HG02885 (cell line): ENCODE measurements at regions not wholly inside any gene's neighbourhood (a gene's known extent, or its start where the extent isn't known, plus 50 kb on each side); places are given as distances from the start of the nearest gene placed in this dataset.
"Not testable (repeated sequence)": the region's sequence is repeated elsewhere in the genome, so short reads cannot be mapped to it uniquely, and the experiment has no call there.

ENCODE experiments used
- ATAC-seq: cut with Tn5 transposase; IDR thresholded peaks from one replicate; pipeline ENCODE4 v1.9.1; 2021; ENCODE audit warnings: mild to moderate bottlenecking; ENCODE audit not compliant: unreplicated experiment, poor library complexity

DNA sequence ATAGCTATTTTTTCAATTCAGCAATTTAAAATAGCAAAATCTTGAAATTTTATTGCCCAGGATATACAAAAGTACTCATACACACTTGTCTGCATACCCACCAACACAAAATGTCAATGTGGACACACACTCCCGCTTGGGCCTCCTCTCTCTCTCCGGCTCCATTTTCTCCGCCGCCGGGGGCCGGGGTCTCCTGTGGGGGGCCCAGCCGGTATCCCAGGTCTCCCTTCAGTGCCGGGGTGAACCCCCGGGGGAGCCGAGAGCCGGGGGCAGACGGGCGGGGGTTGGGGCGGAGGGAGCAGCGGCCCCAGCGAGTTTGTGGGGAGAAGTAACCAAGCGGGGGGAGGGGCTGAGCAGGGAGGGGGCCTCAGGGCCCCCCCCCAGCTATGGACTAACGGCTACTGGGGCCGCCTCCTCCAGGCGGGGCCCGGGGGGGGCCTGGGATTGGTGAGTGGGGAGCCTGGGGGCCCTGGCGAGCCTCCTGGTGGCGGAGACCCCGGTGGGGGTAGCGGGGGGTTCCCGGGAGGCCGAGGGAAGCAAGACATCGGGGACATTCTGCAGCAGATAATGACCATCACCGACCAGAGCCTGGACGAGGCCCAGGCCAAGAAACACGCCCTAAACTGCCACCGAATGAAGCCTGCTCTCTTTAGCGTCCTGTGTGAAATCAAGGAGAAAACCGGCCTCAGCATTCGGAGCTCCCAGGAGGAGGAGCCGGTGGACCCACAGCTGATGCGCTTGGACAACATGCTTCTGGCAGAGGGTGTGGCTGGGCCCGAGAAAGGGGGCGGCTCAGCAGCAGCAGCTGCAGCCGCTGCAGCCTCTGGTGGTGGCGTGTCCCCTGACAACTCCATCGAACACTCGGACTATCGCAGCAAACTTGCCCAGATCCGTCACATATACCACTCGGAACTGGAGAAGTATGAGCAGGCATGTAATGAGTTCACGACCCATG is 56.6 kb downstream of the CHST2 start:
- not testable (repeated sequence) for ATAC-seq

DNA sequence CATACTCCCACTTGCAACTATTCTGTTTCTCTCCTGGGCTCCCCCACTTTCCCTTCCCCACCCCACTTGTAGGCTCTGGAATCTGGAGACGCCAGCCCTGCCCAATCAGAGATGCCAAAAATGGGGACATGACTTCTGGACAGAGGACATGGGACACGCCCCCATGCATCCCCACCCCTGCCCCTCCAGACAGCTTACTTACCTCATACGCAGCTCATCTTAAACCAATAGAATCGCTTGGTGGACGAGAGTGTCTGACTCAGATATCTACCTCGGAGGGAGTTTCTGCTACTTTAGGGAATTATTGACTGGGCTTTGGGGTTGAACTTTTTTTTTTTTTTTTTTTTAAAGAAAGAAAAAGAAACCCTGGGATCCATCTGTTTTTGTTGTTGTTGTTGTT is 58.4 kb downstream of the CHST2 start:
- peak; percentile 70 for ATAC-seq

DNA sequence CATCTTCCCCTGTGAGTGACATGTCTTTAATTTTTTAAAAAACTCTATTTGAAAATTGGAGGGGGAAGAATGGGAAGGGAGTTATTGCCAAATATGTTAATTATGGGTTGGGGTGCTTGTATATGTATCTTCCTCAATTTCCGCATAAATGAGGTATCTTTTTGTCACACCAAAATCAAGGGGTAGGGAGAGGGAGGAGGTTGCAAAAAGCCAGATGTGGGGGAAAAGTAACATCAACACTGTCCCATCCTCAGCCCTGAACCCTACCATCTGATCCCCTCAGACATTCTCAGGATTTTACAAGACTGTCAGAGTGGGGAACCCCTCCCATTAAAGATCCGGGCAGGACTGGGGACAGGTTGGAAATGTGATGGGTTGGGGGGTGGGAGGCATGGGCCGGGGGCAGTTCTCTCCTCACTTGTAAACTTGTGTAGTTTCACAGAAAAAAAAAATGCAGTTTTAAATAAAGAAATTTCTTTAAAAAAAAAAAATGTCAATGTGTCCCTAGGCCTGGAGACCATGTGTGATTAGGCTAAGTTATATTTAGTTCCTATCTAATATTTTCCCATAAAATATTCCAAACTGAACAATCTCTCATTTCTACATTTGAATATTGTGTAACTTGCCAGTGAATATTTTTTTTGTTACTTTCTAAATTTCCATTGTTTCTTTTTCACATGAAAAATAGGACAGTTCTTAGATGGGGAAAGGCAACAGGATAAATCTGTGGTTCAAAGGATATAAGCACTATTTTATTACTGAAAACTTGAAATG is 59.4 kb downstream of the CHST2 start:
- not testable (repeated sequence) for ATAC-seq

DNA sequence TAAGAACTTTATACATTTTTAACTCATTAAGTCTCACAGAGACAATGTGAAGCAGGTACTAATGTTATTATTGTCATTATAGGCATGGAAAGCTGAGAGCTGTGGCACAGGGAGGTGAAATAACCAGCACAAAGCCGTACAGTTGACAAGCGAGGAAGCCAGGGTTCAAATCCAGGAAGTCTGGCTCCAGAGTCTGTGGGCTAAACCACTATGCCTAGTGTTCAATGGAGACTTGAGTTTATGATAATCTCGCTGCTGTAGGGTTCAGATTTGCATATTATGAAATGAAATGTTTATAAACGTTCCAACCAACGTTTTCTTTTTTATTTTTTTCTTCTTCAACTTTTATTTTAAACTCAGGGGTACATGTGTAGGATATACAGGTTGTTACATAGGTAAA is 60.0 kb downstream of the CHST2 start:
- ATAC-seq: no peak

DNA sequence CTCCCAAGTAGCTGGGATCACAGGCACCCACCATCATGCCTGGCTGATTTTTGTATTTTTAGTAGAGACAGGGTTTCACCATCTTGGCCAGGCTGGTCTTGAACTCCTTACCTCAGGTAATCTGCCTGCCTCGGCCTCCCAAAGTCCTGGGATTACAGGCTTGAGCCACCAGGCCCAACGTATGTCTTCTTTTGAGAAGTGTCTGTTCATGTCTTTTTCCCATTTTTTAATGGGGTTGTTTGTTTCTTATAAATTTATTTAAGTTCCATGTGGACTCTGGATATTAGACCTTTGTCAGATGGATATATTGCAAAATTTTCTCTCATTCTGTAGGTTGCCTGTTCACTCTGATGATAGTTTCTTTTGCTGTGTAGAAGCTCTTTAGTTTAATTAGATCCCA is 61.3 kb downstream of the CHST2 start:
- not testable (repeated sequence) for ATAC-seq

DNA sequence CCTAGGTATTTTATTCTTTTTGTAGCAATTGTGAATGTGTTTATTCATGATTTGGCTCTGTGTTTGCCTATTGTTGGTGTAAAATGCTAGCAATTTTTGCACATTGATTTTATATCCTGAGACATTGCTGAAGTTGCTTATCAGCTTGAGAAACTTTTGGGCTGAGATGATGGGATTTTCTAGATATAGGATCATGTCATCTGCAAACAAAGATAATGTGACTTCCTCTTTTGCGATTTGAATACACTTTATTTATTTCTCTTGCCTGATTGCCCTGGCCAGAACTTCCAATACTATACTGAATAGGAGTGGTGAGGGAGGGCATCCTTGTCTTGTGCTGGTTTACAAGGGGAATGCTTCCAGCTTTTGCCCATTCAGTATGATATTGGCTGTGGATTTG is 62.4 kb downstream of the CHST2 start:
- ATAC-seq: not testable (repeated sequence)

DNA sequence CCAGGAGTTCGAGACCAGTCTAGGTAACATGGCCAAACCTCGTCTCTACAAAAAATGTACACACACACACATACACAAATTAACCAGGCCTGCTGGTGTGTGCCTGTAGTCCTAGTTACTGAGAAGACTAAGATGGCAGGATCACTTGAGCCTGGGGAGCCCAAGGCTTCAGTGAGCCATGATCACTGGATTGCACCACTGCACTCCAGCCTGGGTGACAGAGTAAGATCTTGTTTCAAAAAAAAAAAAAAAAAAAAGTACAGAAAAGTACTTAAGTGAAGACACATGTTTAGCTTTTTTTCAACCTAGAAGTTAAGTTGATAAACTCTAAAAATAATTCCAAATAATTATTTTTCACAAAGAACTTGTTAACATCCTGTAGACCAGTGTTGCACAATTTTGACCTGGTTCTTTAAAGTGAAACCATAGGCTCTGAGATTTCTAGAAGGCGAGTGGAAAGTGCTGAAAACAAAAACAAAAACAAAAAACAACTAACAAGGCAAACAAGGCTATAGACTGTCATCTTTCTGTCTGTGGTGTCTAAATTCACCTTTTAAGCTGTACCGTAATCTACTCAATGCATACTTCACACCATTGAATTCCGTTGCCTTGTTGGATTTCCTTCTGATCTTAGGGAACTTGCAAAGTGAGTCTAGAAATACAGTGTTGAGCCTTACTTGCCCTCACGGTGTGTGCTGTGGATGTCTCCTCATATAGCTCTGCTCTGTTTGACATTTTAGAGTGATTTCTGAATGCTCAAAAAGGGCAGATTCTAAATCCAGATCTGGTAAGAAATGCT is 63.5 kb downstream of the CHST2 start:
- ATAC-seq: no peak

DNA sequence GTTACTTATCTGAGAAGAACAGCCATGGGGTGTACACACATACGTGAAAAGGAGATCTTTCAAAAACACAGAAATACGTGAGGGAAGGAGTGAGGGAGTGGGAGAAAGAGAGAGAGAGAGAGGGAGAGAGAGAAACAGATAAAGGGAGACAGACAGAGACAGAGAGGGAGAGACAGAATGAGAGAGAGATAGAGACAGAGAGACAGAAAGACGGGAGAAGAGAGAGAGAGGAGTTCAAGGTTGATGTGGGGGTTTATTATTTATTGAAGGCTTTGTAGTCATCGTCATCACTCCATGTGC is 64.0 kb downstream of the CHST2 start:
- no peak for ATAC-seq

DNA sequence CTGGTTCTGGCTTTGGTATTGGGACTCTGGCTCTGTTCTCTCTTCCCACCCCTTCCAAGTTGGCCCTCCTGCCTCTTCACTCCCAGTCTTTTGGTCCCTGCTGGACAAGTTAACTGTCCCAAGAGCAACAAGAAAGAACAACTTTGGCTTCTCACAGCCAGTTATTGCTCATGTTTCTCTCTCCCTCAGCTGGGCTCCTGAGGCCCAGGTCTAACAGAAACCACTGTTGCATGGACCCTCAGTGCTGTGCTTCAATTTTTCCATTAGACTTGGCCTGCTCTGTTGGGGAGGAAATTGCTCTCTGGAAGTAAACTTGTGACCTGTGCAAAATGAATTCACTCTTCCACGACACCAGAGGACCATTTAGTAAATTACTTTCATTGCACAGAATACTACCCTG is 64.5 kb downstream of the CHST2 start:
- no peak for ATAC-seq

DNA sequence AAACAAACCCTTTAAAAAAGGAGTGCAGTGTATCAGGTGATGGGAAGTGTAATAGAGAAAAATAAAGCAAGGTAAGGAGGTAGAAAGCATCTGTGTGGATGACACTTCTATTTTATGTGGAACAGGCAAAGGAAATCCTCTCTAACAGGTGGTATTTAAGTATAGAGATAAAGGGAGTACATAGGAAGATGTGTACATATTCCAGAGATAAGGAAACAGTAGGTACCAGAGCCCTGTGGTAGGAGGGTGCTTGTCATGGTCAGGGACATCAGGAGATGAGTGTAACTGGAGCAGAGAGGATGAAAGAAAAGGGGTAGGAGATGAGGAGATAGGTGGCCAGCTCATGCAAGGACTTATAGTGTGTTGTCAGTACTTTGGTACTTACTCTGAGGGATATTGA is 65.8 kb downstream of the CHST2 start:
- ATAC-seq: no peak

DNA sequence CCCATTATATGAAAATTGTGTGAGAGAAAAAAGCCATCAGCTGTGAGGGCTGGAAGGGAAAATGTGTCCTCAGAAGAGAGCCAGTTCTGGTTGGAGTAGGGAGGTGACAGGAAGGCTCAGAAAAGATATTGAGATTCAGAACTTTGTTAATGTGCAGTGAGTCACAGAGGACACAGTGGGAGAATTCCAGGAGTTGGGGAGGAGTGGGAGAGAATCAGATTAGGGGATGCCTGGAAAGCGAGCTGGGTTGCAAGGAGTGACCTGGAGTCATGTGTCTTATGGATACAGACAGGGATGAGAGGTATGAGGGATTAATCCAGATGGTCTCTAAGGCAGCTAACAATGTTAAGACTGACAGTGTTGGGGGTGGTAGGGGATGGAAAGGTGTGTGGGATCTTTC is 67.5 kb downstream of the CHST2 start:
- no peak for ATAC-seq

DNA sequence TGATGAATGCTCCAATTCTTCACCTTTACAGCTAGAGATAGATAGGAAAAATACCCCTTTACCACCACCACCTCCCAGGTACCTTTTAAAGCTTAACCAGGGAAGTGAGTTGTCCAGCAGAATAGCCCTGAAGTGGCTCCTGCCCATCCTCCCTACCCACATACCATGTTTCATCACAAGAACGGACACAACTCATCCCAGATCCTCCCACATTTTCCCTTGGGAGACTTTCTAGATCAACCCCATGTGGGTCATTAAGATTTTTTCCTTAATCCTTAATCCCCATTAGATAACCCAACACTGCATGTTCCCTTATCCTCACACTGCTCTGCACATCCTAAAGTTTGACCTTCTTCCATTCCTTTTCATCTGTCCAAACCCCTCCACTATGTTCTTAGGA is 69.3 kb downstream of the CHST2 start:
- ATAC-seq: no peak

DNA sequence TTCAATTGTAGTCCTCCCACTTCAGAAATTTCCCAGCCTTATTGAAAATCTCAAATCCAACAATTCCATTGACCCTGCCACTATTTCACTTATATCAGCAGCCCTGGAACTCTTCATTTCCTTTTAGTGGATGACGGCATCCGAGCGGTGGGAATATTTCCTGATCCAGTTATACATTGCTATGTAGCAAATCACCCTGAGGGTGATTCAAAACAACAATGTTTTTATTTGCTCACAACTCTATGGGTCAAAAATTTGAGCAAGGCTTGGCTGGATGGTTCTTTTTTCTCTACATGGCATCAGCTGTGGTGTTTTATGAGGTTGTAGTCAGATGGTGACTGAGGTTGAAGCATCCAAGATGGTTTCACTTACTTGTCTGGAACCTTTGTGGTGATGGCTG is 70.5 kb downstream of the CHST2 start:
- no peak for ATAC-seq

DNA sequence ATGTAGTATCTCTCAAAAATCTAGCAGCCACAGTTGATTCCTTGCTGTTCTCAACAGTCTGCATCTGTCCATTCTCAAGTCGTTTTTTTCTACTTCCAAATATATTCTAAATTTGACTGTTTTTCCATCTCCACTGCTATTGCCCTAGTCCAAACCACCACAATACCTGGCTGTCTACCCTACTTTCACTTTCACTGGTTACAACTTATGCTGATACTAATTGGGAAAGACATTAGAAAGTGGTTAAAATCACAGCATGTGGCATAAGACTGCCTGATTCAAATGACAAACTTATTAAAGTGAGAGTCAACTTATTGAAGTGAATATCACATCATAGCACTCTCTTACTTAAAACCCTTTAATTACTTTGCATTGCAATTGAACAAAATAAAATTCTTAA is 72.6 kb downstream of the CHST2 start:
- ATAC-seq: no peak

DNA sequence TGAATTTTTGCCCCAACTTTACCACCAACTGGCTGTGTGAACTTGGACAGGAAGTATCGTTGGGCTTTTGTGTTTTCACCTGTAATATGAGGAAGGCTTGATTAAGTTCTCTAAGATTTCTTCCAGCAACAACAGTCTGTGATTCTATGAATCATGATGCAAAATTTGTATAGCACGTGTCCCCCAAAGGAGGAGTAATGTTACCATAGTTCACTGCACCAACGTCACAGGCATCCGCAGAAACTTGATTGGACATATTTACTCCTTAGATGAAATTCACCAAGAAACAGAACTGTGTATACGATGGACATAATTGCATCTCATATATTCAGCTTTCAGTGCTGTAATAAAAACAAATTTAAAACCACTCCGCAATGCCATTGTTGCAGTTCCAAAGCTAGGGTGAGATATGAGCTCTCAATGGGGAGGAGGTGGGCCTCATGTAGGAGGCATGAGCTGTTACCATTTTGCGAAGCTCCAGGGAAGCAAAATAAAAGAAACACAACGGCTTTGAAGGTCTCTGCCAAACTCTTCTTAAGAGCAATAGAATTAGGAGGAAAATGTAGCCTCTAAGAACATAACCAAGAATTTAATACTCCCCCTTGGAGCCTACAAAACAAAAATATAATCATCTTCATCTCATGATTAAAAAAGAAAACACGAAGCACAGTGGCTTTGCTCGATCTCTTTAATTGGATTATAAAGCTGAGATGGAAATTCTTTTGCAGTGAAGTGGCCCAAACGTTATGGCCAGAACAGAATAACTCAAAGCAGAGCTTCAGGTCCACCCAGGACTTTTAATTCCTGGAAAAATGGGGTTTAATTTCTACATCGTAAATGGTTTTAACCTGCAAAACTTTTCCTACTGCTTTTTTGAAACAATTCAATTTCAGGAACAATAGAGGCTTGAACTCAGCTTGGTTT is 80.7 kb downstream of the CHST2 start:
- no peak for ATAC-seq

DNA sequence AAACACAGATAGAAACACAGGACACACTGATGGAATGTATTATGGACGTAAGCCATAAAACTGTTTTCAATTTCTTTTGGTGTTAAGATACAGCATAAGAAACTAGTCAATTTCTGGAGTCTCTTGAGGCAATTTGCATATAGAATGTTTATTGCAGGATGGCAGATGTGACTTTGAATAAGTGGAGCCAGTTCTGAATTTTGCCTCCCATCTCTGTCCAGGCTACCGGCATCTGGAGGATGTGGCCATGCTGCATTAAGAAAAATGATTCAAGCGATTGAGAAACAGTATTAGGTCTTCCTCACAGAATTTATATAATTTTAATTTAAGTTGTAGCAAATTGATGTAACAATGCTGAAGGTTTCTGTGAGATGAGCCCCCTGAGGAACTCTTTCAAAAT is 81.5 kb downstream of the CHST2 start:
- ATAC-seq: no peak

DNA sequence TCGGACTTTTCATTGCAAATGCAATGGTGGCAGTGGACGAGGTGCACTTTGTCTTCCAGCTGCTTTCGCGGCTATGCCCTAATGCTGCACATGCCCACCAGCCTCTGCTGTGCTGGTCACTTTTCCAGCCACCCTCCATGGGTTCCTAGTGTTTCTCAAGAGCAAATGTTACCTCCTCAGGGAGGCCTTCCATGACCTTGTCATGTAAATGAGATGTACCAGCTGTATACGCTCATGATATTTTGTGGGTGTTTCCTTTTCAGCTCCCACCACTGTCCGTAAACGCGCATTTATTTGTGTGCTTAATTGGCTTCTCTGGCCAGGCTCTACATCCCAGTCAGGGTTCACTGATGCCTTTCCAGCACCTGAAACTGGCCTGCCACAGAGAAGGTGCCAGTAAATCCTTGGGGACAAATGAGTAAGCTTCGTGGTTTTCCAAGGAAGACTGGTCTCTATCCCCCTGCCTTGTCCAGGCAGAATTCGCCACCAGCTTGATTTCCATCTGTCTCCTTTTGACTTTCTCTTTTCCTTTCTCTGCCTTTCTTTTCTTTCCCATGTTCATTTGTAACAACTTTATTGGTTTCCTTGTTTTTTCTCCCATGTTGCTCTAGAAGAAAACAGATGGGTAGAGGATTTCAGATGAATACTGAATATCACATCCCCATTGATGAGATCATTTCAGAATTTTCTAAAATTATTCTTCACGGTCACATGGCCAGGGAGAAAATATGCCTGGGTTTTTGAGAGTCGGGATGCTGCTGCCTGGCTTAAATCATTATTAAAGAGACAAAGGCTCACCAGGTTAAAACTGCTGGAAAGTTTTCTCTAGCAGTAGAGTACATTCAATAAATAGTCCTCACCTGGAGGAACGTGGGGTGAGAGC is 82.5 kb downstream of the CHST2 start:
- ATAC-seq: no peak

DNA sequence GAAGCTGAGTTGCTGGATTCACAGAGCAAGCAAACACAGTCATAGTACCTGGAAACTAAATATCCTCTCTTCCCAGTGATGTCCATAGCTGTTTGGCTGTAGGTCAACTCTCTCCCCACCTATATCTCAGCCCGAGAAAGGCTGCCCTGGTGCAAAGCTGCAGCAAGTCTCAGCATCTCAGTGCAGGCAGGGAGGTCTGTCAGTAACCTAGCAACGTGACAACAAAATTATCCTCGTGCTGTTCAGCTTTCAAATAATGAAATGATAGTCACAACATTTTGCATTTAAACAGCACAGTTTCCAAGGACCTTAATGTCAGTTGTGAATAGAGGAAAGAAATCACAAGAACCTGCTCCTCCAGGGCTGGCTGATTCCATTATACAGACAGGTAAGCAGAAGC is 83.6 kb downstream of the CHST2 start:
- no peak for ATAC-seq

DNA sequence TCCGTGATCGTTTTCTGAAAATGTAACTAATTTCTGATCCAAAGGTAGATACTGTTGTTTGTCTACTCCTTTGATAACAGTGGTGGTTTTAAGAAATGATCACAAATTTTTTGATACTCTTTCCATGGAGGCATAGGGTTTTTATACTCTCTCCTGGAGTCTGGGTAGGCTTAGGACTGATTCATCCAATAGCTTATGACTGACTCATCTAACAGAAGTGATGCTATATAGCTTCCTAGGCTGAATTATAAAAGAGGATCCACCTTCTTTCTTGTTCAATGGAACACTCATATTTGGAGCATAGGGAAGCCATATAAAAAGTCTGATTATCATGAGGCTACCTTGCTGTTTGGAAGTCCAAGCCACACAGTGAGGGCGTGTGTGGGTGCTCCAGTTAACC is 84.3 kb downstream of the CHST2 start:
- no peak for ATAC-seq
